ENCODE measurements at regions not wholly inside any gene's neighbourhood (a gene's known extent, or its start where the extent isn't known, plus 50 kb on each side); places are given as distances from the start of the nearest gene placed in this dataset.

DNA sequence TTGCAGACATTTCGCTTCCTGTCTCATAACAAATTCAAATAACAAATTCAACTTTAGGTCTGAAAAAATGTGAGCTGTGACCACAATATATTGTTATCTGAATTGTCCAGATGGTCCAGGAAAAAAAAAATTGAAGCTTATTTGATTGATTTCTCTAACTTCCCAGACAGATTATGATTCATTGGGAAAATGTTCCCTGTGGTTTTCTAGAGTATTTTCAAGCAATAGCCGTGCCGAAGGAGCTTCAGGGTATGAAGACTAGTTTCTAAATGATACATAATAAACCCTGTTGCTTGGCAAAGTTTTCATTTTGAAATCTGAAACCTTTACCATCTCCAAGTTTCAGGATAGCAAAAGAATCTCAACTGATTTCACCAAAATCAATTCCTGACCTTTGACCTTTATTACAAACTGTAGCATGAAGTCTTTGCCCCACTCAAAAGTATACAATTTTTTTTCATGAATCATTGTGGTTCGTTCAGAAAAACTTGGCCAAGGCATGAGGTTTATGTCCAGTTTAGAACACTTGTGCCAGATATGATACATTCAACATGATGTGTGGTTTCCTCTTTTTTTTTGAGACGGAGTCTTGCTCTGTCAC lies 109.9 kb downstream of the JCAD start:
- H3K36me3 ChIP-seq (replicated peaks in 1 of 2; ENCODE audit: control insufficient read depth in 1 of 2, insufficient read depth in 2 of 2, low read length in 2 of 2) = no peaks in the 10 kb centered on the region
- H2AFZ ChIP-seq (ENCODE audit: low read length) = no peak overlapping the region
- ChIA-PET CTCF (ENCODE audit: low intra/inter-chr PET ratio, low total read pairs) (no interaction called here), POLR2A (no interaction called here)
- H3K79me2 ChIP-seq (ENCODE audit: insufficient read depth, low read length) = no peaks in the 10 kb centered on the region
- no peaks in the 10 kb centered on the region; a peak in 2 of 5 replicates for H3K27me3 ChIP-seq (ENCODE audit: control insufficient read depth in 1 of 2, insufficient read depth in 2 of 2, low read length in 2 of 2)
- H3K4me1 ChIP-seq (ENCODE audit: insufficient read depth, low read length) = no peaks in the 10 kb centered on the region
- intact Hi-C loops (cut with micrococcal nuclease; ENCODE audit: unreplicated experiment) = no loop called here
- no peaks in the 10 kb centered on the region for H3K9me3 ChIP-seq (ENCODE audit: low read length)
- no peaks in the 10 kb centered on the region for H4K20me1 ChIP-seq (ENCODE audit: insufficient read depth, low read length)
- no peak overlapping the region for H3K27ac ChIP-seq (ENCODE audit: extremely low read length, insufficient read depth, low read length)
- no TSS peak for BruUV-seq (replicated peaks)
- no peak for TF ChIP-seq WIZ (CRISPR knock-in tag; IDR thresholded peaks at IDR 0.05)
- TF ChIP-seq ZBTB3 (CRISPR knock-in tag; IDR thresholded peaks at IDR 0.05; ENCODE audit: borderline replicate concordance, low read depth) = no peak
- TF ChIP-seq ZNF652 (CRISPR knock-in tag; IDR thresholded peaks at IDR 0.05; ENCODE audit: borderline replicate concordance, low read depth) = no peak
- TF ChIP-seq ZNF207 (IDR thresholded peaks at IDR 0.05; ENCODE audit: borderline replicate concordance) = no peak
- no peak for TF ChIP-seq MTF2 (CRISPR knock-in tag; IDR thresholded peaks at IDR 0.05; ENCODE audit: borderline replicate concordance)
- no peak for TF ChIP-seq ZNF790 (CRISPR knock-in tag; IDR thresholded peaks at IDR 0.05; ENCODE audit: borderline replicate concordance)
- TF ChIP-seq PITX1 (CRISPR knock-in tag; IDR thresholded peaks at IDR 0.05) = no peak
- no peak for TF ChIP-seq ZSCAN21 (CRISPR knock-in tag; IDR thresholded peaks at IDR 0.05; ENCODE audit: borderline replicate concordance)
- H3K4me3 ChIP-seq (replicated peaks in 1 of 3; ENCODE audit: insufficient read depth in 1 of 3, low read depth in 2 of 3, low read length in 3 of 3) = no peak overlapping the region
- no peak overlapping the region for H3K9ac ChIP-seq (ENCODE audit: insufficient read depth, low read depth, low read length)
- in situ Hi-C loops (cut with HindIII; ENCODE audit: extremely low pct_ligation_motif_present, low pct_unique_long_range_greater_than_20kb) = no loop called here
- DNase-seq (ENCODE audit: low spot score) = no peak
- WGBS (ENCODE audit: low lambda C conversion rate) = 40% methylated on average over 5 of the region's 5 CpGs
- no peak for FAIRE-seq
- H3K4me2 ChIP-seq (ENCODE audit: low read depth, low read length) = no peak overlapping the region
- ATAC-seq = no peak

DNA sequence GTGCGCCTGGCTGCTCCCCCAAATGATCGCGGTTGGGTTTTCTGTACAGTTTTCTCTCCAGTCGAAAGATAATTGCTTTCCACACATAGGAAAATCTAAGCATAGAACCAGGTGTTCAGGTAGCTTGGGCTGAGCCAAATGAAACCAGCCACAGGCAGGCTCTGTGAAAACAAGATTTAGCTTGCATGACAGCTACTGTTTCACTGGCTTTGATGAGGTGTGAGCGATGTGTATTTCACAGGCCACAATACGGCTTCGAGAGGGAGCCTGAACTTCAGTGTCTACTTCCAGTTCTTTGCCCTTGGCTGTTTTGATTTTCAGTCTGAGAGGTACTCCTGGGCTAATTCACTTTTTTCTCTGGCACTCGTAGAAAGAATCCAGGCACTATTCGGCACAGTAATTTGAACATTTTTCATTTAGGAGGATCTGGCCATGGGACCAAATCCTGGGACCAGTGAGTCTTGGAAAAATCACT lies 110.5 kb downstream of the JCAD start:
- no peaks in the 10 kb centered on the region for H3K9me3 ChIP-seq (ENCODE audit: low read length)
- in situ Hi-C loops (cut with HindIII; ENCODE audit: extremely low pct_ligation_motif_present, low pct_unique_long_range_greater_than_20kb) = no loop called here
- H3K27ac ChIP-seq (ENCODE audit: extremely low read length, insufficient read depth, low read length) = no peak overlapping the region
- no peak overlapping the region for H3K9ac ChIP-seq (ENCODE audit: insufficient read depth, low read depth, low read length)
- H4K20me1 ChIP-seq (ENCODE audit: insufficient read depth, low read length) = no peaks in the 10 kb centered on the region
- intact Hi-C loops (cut with micrococcal nuclease; ENCODE audit: unreplicated experiment) = no loop called here
- H3K36me3 ChIP-seq (replicated peaks in 1 of 2; ENCODE audit: control insufficient read depth in 1 of 2, insufficient read depth in 2 of 2, low read length in 2 of 2) = no peaks in the 10 kb centered on the region
- DNase-seq (ENCODE audit: low spot score) = no peak
- H3K27me3 ChIP-seq (ENCODE audit: control insufficient read depth in 1 of 2, insufficient read depth in 2 of 2, low read length in 2 of 2) = no peaks in the 10 kb centered on the region; a peak in 2 of 5 replicates
- WGBS (ENCODE audit: low lambda C conversion rate) = 84% methylated on average over 9 of the region's 9 CpGs
- no TSS peak for BruUV-seq (replicated peaks)
- ChIA-PET CTCF (ENCODE audit: low intra/inter-chr PET ratio, low total read pairs) (no interaction called here), POLR2A (no interaction called here)
- ATAC-seq = no peak
- H3K4me2 ChIP-seq (ENCODE audit: low read depth, low read length) = no peak overlapping the region
- no peaks in the 10 kb centered on the region for H3K4me1 ChIP-seq (ENCODE audit: insufficient read depth, low read length)
- FAIRE-seq = no peak
- no peaks in the 10 kb centered on the region for H3K79me2 ChIP-seq (ENCODE audit: insufficient read depth, low read length)
- no peak overlapping the region for H3K4me3 ChIP-seq (replicated peaks in 1 of 3; ENCODE audit: insufficient read depth in 1 of 3, low read depth in 2 of 3, low read length in 3 of 3)
- H2AFZ ChIP-seq (ENCODE audit: low read length) = no peak overlapping the region
- TF ChIP-seq HDAC2 (CRISPR knock-in tag; IDR thresholded peaks at IDR 0.05) = no peak
- TF ChIP-seq, protein P1, sequence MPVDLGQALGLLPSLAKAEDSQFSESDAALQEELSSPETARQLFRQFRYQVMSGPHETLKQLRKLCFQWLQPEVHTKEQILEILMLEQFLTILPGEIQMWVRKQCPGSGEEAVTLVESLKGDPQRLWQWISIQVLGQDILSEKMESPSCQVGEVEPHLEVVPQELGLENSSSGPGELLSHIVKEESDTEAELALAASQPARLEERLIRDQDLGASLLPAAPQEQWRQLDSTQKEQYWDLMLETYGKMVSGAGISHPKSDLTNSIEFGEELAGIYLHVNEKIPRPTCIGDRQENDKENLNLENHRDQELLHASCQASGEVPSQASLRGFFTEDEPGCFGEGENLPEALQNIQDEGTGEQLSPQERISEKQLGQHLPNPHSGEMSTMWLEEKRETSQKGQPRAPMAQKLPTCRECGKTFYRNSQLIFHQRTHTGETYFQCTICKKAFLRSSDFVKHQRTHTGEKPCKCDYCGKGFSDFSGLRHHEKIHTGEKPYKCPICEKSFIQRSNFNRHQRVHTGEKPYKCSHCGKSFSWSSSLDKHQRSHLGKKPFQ (CRISPR knock-in tag; IDR thresholded peaks at IDR 0.05; ENCODE audit: insufficient replicate concordance) = no peak
- TF ChIP-seq MED13 (CRISPR knock-in tag; IDR thresholded peaks at IDR 0.05) = no peak
- no peak for TF ChIP-seq SMYD3 (CRISPR knock-in tag; IDR thresholded peaks at IDR 0.05)
- no peak for TF ChIP-seq NFATC3 (CRISPR knock-in tag; IDR thresholded peaks at IDR 0.05)
- TF ChIP-seq RNF2 (conservative IDR thresholded peaks at IDR 0.05; ENCODE audit: low read depth) = no peak
- TF ChIP-seq STAT5B (CRISPR knock-in tag; IDR thresholded peaks at IDR 0.05) = no peak
- TF ChIP-seq PHF8 (CRISPR knock-in tag; IDR thresholded peaks at IDR 0.05) = no peak
- TF ChIP-seq IRF2 (CRISPR knock-in tag; IDR thresholded peaks at IDR 0.05) = no peak
